H1 (cell line): ENCODE measurements at regions not wholly inside any gene's neighbourhood (a gene's known extent, or its start where the extent isn't known, plus 50 kb on each side); places are given as distances from the start of the nearest gene placed in this dataset.

Source experiments
- CTCF ChIA-PET: fragments of 300-600 bp; sonication (Branson Sonifier 250); formaldehyde crosslinking; loops from one replicate; lab custom pipeline; 2021; ENCODE audit not compliant: partially characterized antibody; lab: Charles Lee
- POLR2A ChIA-PET: fragments of 300-600 bp; sonication (Branson Sonifier 250); formaldehyde crosslinking; loops from one replicate; lab custom pipeline; 2021; ENCODE audit warnings: inconsistent platforms; ENCODE audit not compliant: partially characterized antibody; lab: Charles Lee
- DNase-seq, 2 experiments: peaks; one replicate each; pipeline versions ENCODE4 v3.0.0 to v3.0.0-alpha.2; 2010 to 2022; ENCODE audit warnings: low spot score in 2 of 2, low read depth in 1 of 2, mixed read lengths in 1 of 2
- FAIRE-seq: peaks from 2 replicates; lab custom pipeline; 2011; peaks lifted over from hg19 to GRCh38; lab: Jason Lieb, UNC
- H2AFZ ChIP-seq: 2 replicates; pipeline ENCODE4 v1.8.1; 2012; ENCODE audit warnings: low read length, inconsistent platforms
- H2AK5ac ChIP-seq: 2 replicates; pipeline ENCODE4 v1.6.1; 2013; ENCODE audit warnings: low read depth, low read length
- H2BK120ac ChIP-seq: replicated peaks from 2 replicates; pipeline ENCODE3; 2013; ENCODE audit warnings: low read depth, low read length, inconsistent platforms
- H2BK12ac ChIP-seq: 2 replicates; pipeline ENCODE4 v1.6.1; 2013; ENCODE audit warnings: low read depth, low read length
- H2BK15ac ChIP-seq: 2 replicates; pipeline ENCODE4 v1.6.1; 2013; ENCODE audit warnings: low read length
- H2BK20ac ChIP-seq: 2 replicates; pipeline ENCODE4 v1.6.1; 2013; ENCODE audit warnings: low read length
- H2BK5ac ChIP-seq: 2 replicates; pipeline ENCODE4 v1.6.1; 2013; ENCODE audit warnings: low read depth, low read length
- H3K14ac ChIP-seq: 2 replicates; pipeline ENCODE4 v1.6.1; 2013; ENCODE audit warnings: inconsistent platforms; ENCODE audit not compliant: insufficient read length
- H3K18ac ChIP-seq: 2 replicates; pipeline ENCODE4 v1.6.1; 2013; ENCODE audit warnings: low read length; ENCODE audit errors: extremely low read depth
- H3K23ac ChIP-seq: 2 replicates; pipeline ENCODE4 v1.6.1; 2013; ENCODE audit warnings: inconsistent platforms; ENCODE audit not compliant: insufficient read length
- H3K23me2 ChIP-seq: 2 replicates; pipeline ENCODE4 v1.6.1; 2013; ENCODE audit warnings: low read depth, low read length
- H3K27ac ChIP-seq: 2 replicates; pipeline ENCODE4 v1.6.1; 2011; ENCODE audit warnings: low read depth, low read length, inconsistent platforms
- H3K27me3 ChIP-seq, 4 experiments: replicated peaks in 1 of 4; 1 replicate in 1 of 4; 2 replicates in 3 of 4; pipeline versions ENCODE4 v1.6.1 to v1.8.1; 2011 to 2013; ENCODE audit warnings: low read length in 3 of 4, mild to moderate bottlenecking in 3 of 4, inconsistent platforms in 2 of 4, mixed read lengths in 2 of 4, moderate library complexity in 1 of 4; ENCODE audit not compliant: control insufficient read depth in 3 of 4, insufficient read depth in 3 of 4; ENCODE audit errors: extremely low read depth in 1 of 4
- H3K36me3 ChIP-seq, 4 experiments: 2 replicates each; pipeline versions ENCODE4 v1.6.1 to v1.8.1; 2011 to 2013; ENCODE audit warnings: mild to moderate bottlenecking in 4 of 4, low read length in 3 of 4, moderate library complexity in 2 of 4, control low read depth in 1 of 4, inconsistent platforms in 1 of 4; ENCODE audit not compliant: insufficient read depth in 4 of 4, control insufficient read depth in 2 of 4
- H3K4ac ChIP-seq: replicated peaks from 2 replicates; pipeline ENCODE3; 2013; ENCODE audit warnings: low read length, low read depth, mixed read lengths, inconsistent platforms; ENCODE audit not compliant: insufficient read length
- H3K4me1 ChIP-seq, 4 experiments: replicated peaks in 1 of 4; 1 replicate in 1 of 4; 2 replicates in 3 of 4; pipeline versions ENCODE4 v1.6.1 to v1.8.1; 2011 to 2013; ENCODE audit warnings: low read length in 3 of 4, inconsistent platforms in 2 of 4, mixed read lengths in 1 of 4; ENCODE audit not compliant: insufficient read depth in 4 of 4, control insufficient read depth in 3 of 4
- H3K4me2 ChIP-seq, 2 experiments: 2 replicates each; pipeline versions ENCODE4 v1.6.1 to v1.8.1; 2011 to 2013; ENCODE audit warnings: low read depth in 2 of 2, low read length in 2 of 2, control low read depth in 1 of 2, inconsistent platforms in 1 of 2, mild to moderate bottlenecking in 1 of 2; ENCODE audit not compliant: insufficient read depth in 1 of 2
- H3K4me3 ChIP-seq, 4 experiments: fragments of 200-600, 300-600 bp in 1 of 4; sonication (generic), shearing (Covaris generic), sonication (Bioruptor Twin) in 1 of 4; 2 replicates each; pipeline versions ENCODE4 v1.5.1 to v1.8.1; 2011 to 2016; ENCODE audit warnings: low read length in 4 of 4, low read depth in 3 of 4, control low read depth in 2 of 4, inconsistent platforms in 2 of 4, mild to moderate bottlenecking in 2 of 4, mixed read lengths in 1 of 4, moderate library complexity in 1 of 4; ENCODE audit not compliant: insufficient read depth in 2 of 4; ENCODE audit errors: extremely low read depth in 1 of 4
- H3K56ac ChIP-seq: replicated peaks from 2 replicates; pipeline ENCODE3; 2013; ENCODE audit warnings: low read depth, mild to moderate bottlenecking, mixed read lengths, low read length, inconsistent platforms; ENCODE audit not compliant: insufficient read length
- H3K79me1 ChIP-seq: 2 replicates; pipeline ENCODE4 v1.6.1; 2013; ENCODE audit warnings: low read depth, low read length, control low read depth
- H3K79me2 ChIP-seq, 2 experiments: 2 replicates each; pipeline versions ENCODE4 v1.6.1 to v1.8.1; 2012 to 2013; ENCODE audit warnings: low read length in 2 of 2, mild to moderate bottlenecking in 2 of 2, inconsistent platforms in 1 of 2; ENCODE audit not compliant: insufficient read depth in 2 of 2, control insufficient read depth in 1 of 2
- H3K9ac ChIP-seq, 4 experiments: replicated peaks in 1 of 4; 1 replicate in 1 of 4; 2 replicates in 3 of 4; pipeline versions ENCODE4 v1.6.1 to v1.8.1; 2011 to 2013; ENCODE audit warnings: low read depth in 3 of 4, low read length in 3 of 4, control low read depth in 2 of 4, mild to moderate bottlenecking in 2 of 4, moderate library complexity in 2 of 4, inconsistent platforms in 1 of 4; ENCODE audit errors: extremely low read depth in 1 of 4
- H3K9me3 ChIP-seq, 2 experiments: 2 replicates each; pipeline versions ENCODE4 v1.6.1 to v1.8.1; 2012 to 2013; ENCODE audit warnings: mild to moderate bottlenecking in 2 of 2, moderate library complexity in 2 of 2, control low read depth in 1 of 2, inconsistent platforms in 1 of 2, low read depth in 1 of 2, low read length in 1 of 2, mixed read lengths in 1 of 2; ENCODE audit not compliant: insufficient read depth in 2 of 2
- H4K20me1 ChIP-seq, 2 experiments: replicated peaks in 1 of 2; 2 replicates each; pipeline versions ENCODE3 to v1.8.1; 2011 to 2013; ENCODE audit warnings: inconsistent platforms in 2 of 2, low read length in 2 of 2, mild to moderate bottlenecking in 1 of 2; ENCODE audit not compliant: insufficient read depth in 2 of 2, control insufficient read depth in 1 of 2
- H4K5ac ChIP-seq: 2 replicates; pipeline ENCODE4 v1.6.1; 2013; ENCODE audit warnings: low read length, low read depth, mixed read lengths, inconsistent platforms; ENCODE audit not compliant: insufficient read length
- H4K8ac ChIP-seq: 2 replicates; pipeline ENCODE4 v1.8.0; 2013; ENCODE audit warnings: mild to moderate bottlenecking, moderate library complexity, low read length, inconsistent platforms; ENCODE audit not compliant: insufficient read depth; ENCODE audit errors: extremely low read depth
- H4K91ac ChIP-seq: replicated peaks from 2 replicates; pipeline ENCODE3; 2013; ENCODE audit warnings: low read length, mixed read lengths, inconsistent platforms; ENCODE audit not compliant: insufficient read length
- JUND ChIP-seq: IDR thresholded peaks from 2 replicates; pipeline ENCODE4 v1.6.1; 2011; ENCODE audit warnings: mild to moderate bottlenecking, improper control_type of control experiment, low read length
- PHF8 ChIP-seq: fragments of 200-600 bp; sonication (generic); conservative IDR thresholded peaks from 2 replicates; pipeline ENCODE4 v1.7.1; 2012; ENCODE audit warnings: low read depth, mild to moderate bottlenecking, inconsistent platforms, low read length, moderate library complexity
- POU5F1 ChIP-seq: IDR thresholded peaks from 2 replicates; pipeline ENCODE4 v1.6.1; 2011; ENCODE audit warnings: low read depth, mild to moderate bottlenecking, low read length, moderate library complexity
- SUZ12 ChIP-seq: fragments of 200-600 bp; sonication (generic); IDR thresholded peaks from 2 replicates; pipeline ENCODE4 v1.6.1; 2012; ENCODE audit warnings: mild to moderate bottlenecking, inconsistent platforms, low read length, moderate library complexity, mixed read lengths
- WGBS, 2 experiments: shearing (Covaris generic) in 1 of 2; methylation state at CpG; one replicate each; pipeline versions ENCODE4 v1.1.6 to v1.1.7; 2013 to 2015; ENCODE audit warnings: low lambda C conversion rate in 2 of 2, mixed read lengths in 2 of 2, inconsistent platforms in 1 of 2, low coverage in 1 of 2, missing lambda C conversion rate in 1 of 2; ENCODE audit not compliant: insufficient replicate concordance in 2 of 2, insufficient coverage in 1 of 2, insufficient read length in 1 of 2; ENCODE audit errors: extremely low coverage in 1 of 2, missing lambda C conversion rate in 1 of 2; 5-methylcytosine and 5-hydroxymethylcytosine counted together

DNA sequence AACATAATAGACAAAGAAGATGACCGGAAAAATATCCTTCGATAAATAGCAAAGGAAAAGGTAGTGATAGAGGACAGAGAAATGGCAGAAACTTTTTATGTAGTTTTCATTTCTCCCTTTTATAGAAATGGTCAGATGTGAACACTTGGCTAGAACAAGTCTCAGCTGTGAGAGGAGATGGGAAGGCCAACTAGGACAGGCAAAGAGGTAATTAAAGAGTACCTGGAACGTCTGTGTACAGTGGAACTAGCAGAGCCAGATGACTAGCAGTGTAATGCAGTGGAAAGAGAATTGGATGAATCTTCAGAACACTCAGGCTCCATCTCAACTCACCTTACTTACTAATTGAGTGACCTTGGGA is 69.2 kb downstream of the NABP1 start:
- Histone ChIP-seq H2BK120ac (no peak overlapping the region), H4K91ac (no peak overlapping the region), H4K8ac (no peak overlapping the region), H3K56ac (no peak overlapping the region), H2AFZ (no peak overlapping the region), H3K14ac (no peak overlapping the region), H3K4me3 (no peak overlapping the region), H3K4ac (no peak overlapping the region), H3K23ac (no peak overlapping the region), H3K4me2 (no peak overlapping the region), H3K36me3 (no peaks in the 10 kb centered on the region)
- POLR2A ChIA-PET, result no interaction called here
- no peak for FAIRE-seq
- WGBS, 2 experiments, result 90% methylated on average over 3 of the region's 3 CpGs; no CpG with 5 or more reads in 1 of the 2 experiments
- TF ChIP-seq SUZ12, result no peak
- TF ChIP-seq POU5F1, result no peak
- TF ChIP-seq JUND, result no peak
- TF ChIP-seq PHF8, result no peak
- TF ChIP-seq, all 59 proteins: peak for 0
- no peaks in the 10 kb centered on the region for H3K4me1 ChIP-seq
- no peaks in the 10 kb centered on the region for H4K20me1 ChIP-seq
- no peaks in the 10 kb centered on the region for H3K79me2 ChIP-seq
- no peaks in the 10 kb centered on the region for H3K9me3 ChIP-seq
- no peak overlapping the region for H4K5ac ChIP-seq
- CTCF ChIA-PET, result interaction anchor here (1.5 to 3.7 kb wide), 3 partner anchors 11 to 193 kb away, joined by 3 to 14 read pairs (median 6); no protein-coding TSS in a partner anchor
- H3K23me2 ChIP-seq, result no peaks in the 10 kb centered on the region
- no peaks in the 10 kb centered on the region for H3K79me1 ChIP-seq
- H3K27me3 ChIP-seq, result no peaks in the 10 kb centered on the region
- no peak overlapping the region for H2BK12ac ChIP-seq
- no peak overlapping the region for H2AK5ac ChIP-seq
- no peak overlapping the region for H3K27ac ChIP-seq
- no peak for DNase-seq
- H2BK20ac ChIP-seq, result no peak overlapping the region
- no peak overlapping the region for H2BK15ac ChIP-seq
- H2BK5ac ChIP-seq, result no peak overlapping the region
- H3K18ac ChIP-seq, result no peak overlapping the region
- H3K9ac ChIP-seq, result no peak overlapping the region
